Activated CD8-positive, alpha-beta memory T cell treated with anti-CD3 and anti-CD28 coated beads for 24 hours (primary cell): ENCODE measurements at regions not wholly inside any gene's neighbourhood (a gene's known extent, or its start where the extent isn't known, plus 50 kb on each side); places are given as distances from the start of the nearest gene placed in this dataset.
"Not testable (repeated sequence)": the region's sequence is repeated elsewhere in the genome, so short reads cannot be mapped to it uniquely, and the experiment has no call there.

Experiments used
- DNase-seq: peaks from one replicate; pipeline ENCODE4 v3.0.0-alpha.2; 2020

GRCh38 chr2:242080575-242081214, 211.2 kb downstream of the RTP5 start:
- not testable (repeated sequence) for DNase-seq

- not testable (repeated sequence) for DNase-seq
These were observed 214.5 kb downstream of the RTP5 start for GRCh38 chr2:242084034-242084433.

- DNase-seq, result not testable (repeated sequence)
These were observed 215.6 kb downstream of the RTP5 start for GRCh38 chr2:242085024-242085674.

GRCh38 chr2:242085941-242086621, 216.6 kb downstream of the RTP5 start:
- no peak for DNase-seq

- not testable (repeated sequence) for DNase-seq
These were observed 218.5 kb downstream of the RTP5 start for GRCh38 chr2:242088044-242088443.

GRCh38 chr2:242088471-242089212, 219.1 kb downstream of the RTP5 start:
- DNase-seq, result peak; percentile 95

- DNase-seq, result not testable (repeated sequence)
These were observed 219.7 kb downstream of the RTP5 start for GRCh38 chr2:242089213-242089549.

- not testable (repeated sequence) for DNase-seq
These were observed 227.7 kb downstream of the RTP5 start for GRCh38 chr2:242097278-242097677.

GRCh38 chr2:242098034-242098433, 228.5 kb downstream of the RTP5 start:
- DNase-seq, result no peak

- no peak for DNase-seq
These were observed 229.1 kb downstream of the RTP5 start for GRCh38 chr2:242098445-242099128.

GRCh38 chr2:242103093-242103492, 233.6 kb downstream of the RTP5 start:
- not testable (repeated sequence) for DNase-seq

- not testable (repeated sequence) for DNase-seq
These were observed 234.8 kb downstream of the RTP5 start for GRCh38 chr2:242104202-242104956.

GRCh38 chr2:242107065-242107464, 237.5 kb downstream of the RTP5 start:
- not testable (repeated sequence) for DNase-seq

GRCh38 chr2:242108797-242109500, 239.4 kb downstream of the RTP5 start:
- not testable (repeated sequence) for DNase-seq

GRCh38 chr2:242109819-242110218, 240.3 kb downstream of the RTP5 start:
- not testable (repeated sequence) for DNase-seq

- DNase-seq, result not testable (repeated sequence)
These were observed 242.4 kb downstream of the RTP5 start for GRCh38 chr2:242111954-242112353.

- not testable (repeated sequence) for DNase-seq
These were observed 244.0 kb downstream of the RTP5 start for GRCh38 chr2:242113492-242113891.

- not testable (repeated sequence) for DNase-seq
These were observed 247.1 kb downstream of the RTP5 start for GRCh38 chr2:242116676-242117075.

GRCh38 chr2:242117305-242117704, 247.8 kb downstream of the RTP5 start:
- not testable (repeated sequence) for DNase-seq

- not testable (repeated sequence) for DNase-seq
These were observed 250.2 kb downstream of the RTP5 start for GRCh38 chr2:242119682-242120081.

- not testable (repeated sequence) for DNase-seq
These were observed 261.2 kb downstream of the RTP5 start for GRCh38 chr2:242130682-242131081.
